Heart right ventricle (tissue), 16 donors: ENCODE measurements at regions not wholly inside any gene's neighbourhood (a gene's known extent, or its start where the extent isn't known, plus 50 kb on each side); places are given as distances from the start of the nearest gene placed in this dataset.

ENCODE experiments used
- ATAC-seq, 8 donors: fragments of 200-7000 bp; cut with Tn5 transposase; one replicate each; pipeline ENCODE4 v1.9.1; 2020; ENCODE audit warnings: mild to moderate bottlenecking in 8 of 8, moderate library complexity in 8 of 8, moderate number of reproducible peaks in 1 of 8
- DNase-seq, 2 donors: peaks; one replicate each; pipeline ENCODE4 v3.0.0-alpha.2; 2020
- H3K27ac ChIP-seq, 10 donors: fragments of 200-600 bp; sonication (generic) in 2 of 10; one replicate each; pipeline versions ENCODE4 v1.5.0 to v1.8.0; 2020 to 2022; ENCODE audit warnings: mild to moderate bottlenecking in 3 of 10
- H3K27me3 ChIP-seq, 7 donors: fragments of 200-600 bp; one replicate each; pipeline ENCODE4 v1.8.0; 2021 to 2022; ENCODE audit warnings: mild to moderate bottlenecking in 2 of 7
- H3K36me3 ChIP-seq, 9 donors: fragments of 200-600 bp; sonication (generic) in 1 of 9; one replicate each; pipeline versions ENCODE4 v1.5.0 to v1.8.0; 2020 to 2022; ENCODE audit warnings: mild to moderate bottlenecking in 2 of 9
- H3K4me1 ChIP-seq, 9 donors: fragments of 200-600 bp; sonication (generic) in 1 of 9; one replicate each; pipeline versions ENCODE4 v1.5.0 to v1.8.0; 2020 to 2022; ENCODE audit warnings: mild to moderate bottlenecking in 4 of 9
- H3K4me3 ChIP-seq, 10 donors: fragments of 200-600 bp; sonication (generic) in 2 of 10; one replicate each; pipeline versions ENCODE4 v1.5.0 to v1.8.0; 2020 to 2022; ENCODE audit warnings: mild to moderate bottlenecking in 7 of 10, moderate library complexity in 2 of 10
- H3K9me3 ChIP-seq, 11 donors: fragments of 200-600 bp in 10 of 11; sonication (generic) in 2 of 11; one replicate each; pipeline versions ENCODE4 v1.5.0 to v1.8.0; 2013 to 2022; ENCODE audit warnings: mild to moderate bottlenecking in 2 of 11, control low read depth in 1 of 11, moderate library complexity in 1 of 11
- WGBS, 2 donors: extraction: QIAGEN DNeasy Blood & Tissue Kit; methylation state at CpG; one replicate each; pipeline ENCODE4 v1.1.7; 2013; ENCODE audit warnings: inconsistent platforms in 1 of 2; 5-methylcytosine and 5-hydroxymethylcytosine counted together
- intact Hi-C, 10 donors: fragments of 100-400 bp; cut with DNase I; formaldehyde crosslinking; loops; one replicate each; pipeline versions ENCODE4 v1.11.1 to v1.14.2; 2022
- TF ChIP-seq, protein P1 (sequence below), 9 donors: fragments of 200-600 bp; sonication (generic) in 2 of 9; IDR thresholded peaks; one replicate each; pipeline versions ENCODE4 v1.5.0 to v1.8.0; 2021 to 2022; ENCODE audit warnings: antibody characterized with exemption in 9 of 9, mild to moderate bottlenecking in 5 of 9, moderate library complexity in 1 of 9
- donor health status: Arrhythmogenic right ventricular cardiomyopathy.
- donor health status: ischemic (EF 13 %, LVEDD 7.1; RV severe dilation, severe dysfunction).
- donor health status: healthy with polysubstance abuse.
- donor health status: DM: no; HTN: yes; CAD: no.
- donor health status: DM: no; HTN: no; CAD: no.
- donor health status: ischemic (EF 25% LVEDD 6.9; RV normal size, moderate dysfunction).
- donor health status: ischemic (EF 25% LVEDD 5.7; RV mildly dilated, moderate dysfunction).
- donor health status: healthy.
- donor health status: DM: yes; HTN: yes; CAD: no.
- donor health status: Ischemic cardiomyopathy.
- donor health status: ischemic (EF 35%, LVEDD 5.7; RV mildly dilated, moderate dysfunction).
- donor health status: nonischemic (EF 11% LVEDD 7.7; RV severe dilation, severe dysfunction).
- donor health status: DM: yes; HTN: yes; CAD: no.
- donor health status: PGD.
- donor health status: ischemic (EF 29% LVEDD 5.4; RV normal size, mild dysfunction).
- donor health status: nonischemic (EF 23%, LVEDD 6.1; RV moderate dilation, normal function).

DNA sequence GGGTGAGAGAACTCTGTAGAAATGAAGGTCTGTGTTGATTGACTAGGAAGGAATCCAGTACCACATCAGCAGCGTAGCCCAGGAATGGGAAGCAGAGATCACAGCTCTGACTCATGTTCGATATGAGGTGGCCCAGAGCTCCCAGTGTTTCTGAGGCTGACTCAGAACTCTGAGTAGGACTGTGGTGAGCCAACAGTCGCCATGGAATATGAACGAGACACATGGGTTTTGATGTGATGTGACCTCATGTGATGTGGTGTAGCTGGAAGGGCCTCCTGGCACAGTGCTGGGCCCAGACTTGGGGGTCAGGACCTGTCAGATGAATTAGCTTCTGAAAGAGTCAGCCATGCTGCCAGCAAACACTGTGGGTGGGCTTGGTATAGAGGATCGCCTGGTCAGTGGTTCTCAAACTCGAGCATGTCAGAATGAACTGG is 237.0 kb downstream of the MRPL39 start:
- H3K27ac ChIP-seq, result no peak overlapping the region
- 78 to 83% methylated on average over 6 of the region's 6 CpGs for WGBS, 2 donors
- H3K9me3 ChIP-seq, result no peaks in the 10 kb centered on the region
- H3K36me3 ChIP-seq, result no peaks in the 10 kb centered on the region
- ATAC-seq, result no peak
- H3K4me1 ChIP-seq, result no peaks in the 10 kb centered on the region
- no peak for DNase-seq
- intact Hi-C loops, result no loop called here
- no peak overlapping the region for H3K4me3 ChIP-seq
- TF ChIP-seq, protein P1, sequence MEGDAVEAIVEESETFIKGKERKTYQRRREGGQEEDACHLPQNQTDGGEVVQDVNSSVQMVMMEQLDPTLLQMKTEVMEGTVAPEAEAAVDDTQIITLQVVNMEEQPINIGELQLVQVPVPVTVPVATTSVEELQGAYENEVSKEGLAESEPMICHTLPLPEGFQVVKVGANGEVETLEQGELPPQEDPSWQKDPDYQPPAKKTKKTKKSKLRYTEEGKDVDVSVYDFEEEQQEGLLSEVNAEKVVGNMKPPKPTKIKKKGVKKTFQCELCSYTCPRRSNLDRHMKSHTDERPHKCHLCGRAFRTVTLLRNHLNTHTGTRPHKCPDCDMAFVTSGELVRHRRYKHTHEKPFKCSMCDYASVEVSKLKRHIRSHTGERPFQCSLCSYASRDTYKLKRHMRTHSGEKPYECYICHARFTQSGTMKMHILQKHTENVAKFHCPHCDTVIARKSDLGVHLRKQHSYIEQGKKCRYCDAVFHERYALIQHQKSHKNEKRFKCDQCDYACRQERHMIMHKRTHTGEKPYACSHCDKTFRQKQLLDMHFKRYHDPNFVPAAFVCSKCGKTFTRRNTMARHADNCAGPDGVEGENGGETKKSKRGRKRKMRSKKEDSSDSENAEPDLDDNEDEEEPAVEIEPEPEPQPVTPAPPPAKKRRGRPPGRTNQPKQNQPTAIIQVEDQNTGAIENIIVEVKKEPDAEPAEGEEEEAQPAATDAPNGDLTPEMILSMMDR (IDR thresholded peaks at IDR 0.05), result no peak
- peaks cover 0 to 6% (median 0%) of the 10 kb centered on the region in 7 donors for H3K27me3 ChIP-seq

DNA sequence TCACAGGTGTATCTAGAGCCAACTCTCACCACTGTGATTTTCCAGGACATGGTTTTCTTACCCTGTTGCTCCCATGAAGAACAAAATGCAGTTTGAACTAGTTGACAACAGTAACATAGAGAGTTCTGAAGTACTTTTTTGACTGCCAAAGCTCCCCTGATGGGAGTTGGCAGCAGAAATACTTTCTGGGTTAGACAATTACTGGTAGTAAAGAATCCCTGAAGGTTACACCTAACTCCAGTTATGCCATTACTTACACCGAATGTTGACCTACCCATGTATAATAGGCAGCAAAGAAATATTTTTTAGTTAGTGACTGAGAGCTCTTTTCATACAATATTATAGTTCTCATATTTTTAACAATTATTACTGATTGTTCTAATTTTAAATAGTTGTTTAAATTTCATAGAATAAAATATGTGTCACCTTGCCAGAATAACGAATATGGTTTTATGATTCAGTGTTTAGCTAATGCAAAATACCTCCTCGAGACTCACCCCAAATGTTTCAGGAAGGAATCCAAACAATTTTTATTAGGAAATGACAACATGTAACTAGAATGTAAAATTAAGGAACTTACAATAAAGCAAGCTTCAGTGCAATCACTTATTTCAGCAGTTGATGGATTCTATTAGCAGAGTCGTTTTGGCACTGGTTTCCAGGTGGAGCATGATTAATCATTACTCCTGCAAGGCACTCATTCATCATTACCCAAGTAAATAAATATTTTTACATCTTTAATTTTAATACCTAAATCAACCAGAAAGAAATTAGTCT is 237.6 kb downstream of the MRPL39 start:
- Histone ChIP-seq H3K27ac (no peak overlapping the region), H3K4me3 (no peak overlapping the region), H3K27me3 (peaks cover 0 to 6% (median 0%) of the 10 kb centered on the region in 7 donors), H3K36me3 (no peaks in the 10 kb centered on the region), H3K9me3 (no peaks in the 10 kb centered on the region), H3K4me1 (no peaks in the 10 kb centered on the region)
- ATAC-seq, result no peak
- TF ChIP-seq, protein P1 (IDR thresholded peaks at IDR 0.05), result no peak
- intact Hi-C loops, result no loop called here
- DNase-seq, result no peak
- 59 to 67% methylated on average over 4 of the region's 4 CpGs for WGBS, 2 donors

DNA sequence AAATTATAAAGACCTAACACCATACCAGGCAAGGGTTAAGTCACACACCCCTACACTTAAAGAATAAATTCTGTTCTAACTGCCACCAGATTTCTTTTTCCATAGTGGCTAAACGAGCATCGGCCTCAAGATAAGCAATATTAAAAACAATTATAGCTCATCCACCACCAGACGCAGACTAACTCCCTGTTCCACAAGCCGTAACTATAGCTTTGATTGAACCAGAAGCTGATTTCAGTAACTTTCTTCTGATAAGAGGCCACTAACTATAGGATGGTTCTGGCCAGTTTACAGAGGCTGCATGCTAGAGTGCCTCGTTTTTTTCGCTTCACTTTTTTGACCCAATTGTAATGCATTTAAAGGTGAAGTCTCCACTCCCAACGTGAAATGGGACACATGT is 238.8 kb downstream of the MRPL39 start:
- no peaks in the 10 kb centered on the region for H3K36me3 ChIP-seq
- intact Hi-C loops, result no loop called here
- ATAC-seq (no peak), DNase-seq (no peak)
- TF ChIP-seq, protein P1 (IDR thresholded peaks at IDR 0.05), result no peak
- H3K9me3 ChIP-seq, result no peaks in the 10 kb centered on the region
- 50 to 55% methylated on average over 7 of the region's 7 CpGs for WGBS, 2 donors
- no peak overlapping the region for H3K27ac ChIP-seq
- H3K4me3 ChIP-seq, result no peak overlapping the region
- H3K4me1 ChIP-seq, result no peaks in the 10 kb centered on the region
- H3K27me3 ChIP-seq, result peaks cover 0 to 6% (median 0%) of the 10 kb centered on the region in 7 donors

DNA sequence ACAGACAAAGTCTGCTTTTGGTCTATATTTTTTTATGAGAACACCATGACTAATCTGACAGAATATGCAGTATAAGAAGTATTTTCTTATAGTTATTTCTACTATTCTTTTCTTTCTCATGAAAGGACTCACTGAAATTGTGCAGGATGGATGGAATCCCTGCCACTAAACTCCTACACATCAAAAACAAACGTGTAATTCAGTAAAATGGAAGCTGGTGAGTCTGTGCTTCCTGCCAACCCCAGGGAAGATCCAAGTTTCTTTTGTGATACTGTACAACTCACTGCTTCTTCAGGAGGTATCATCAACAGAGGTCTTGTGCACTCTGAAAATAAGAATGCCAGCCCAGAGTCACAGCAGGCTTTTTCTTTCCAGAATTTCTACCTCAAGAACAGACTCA is 241.2 kb downstream of the MRPL39 start:
- Histone ChIP-seq H3K9me3 (no peaks in the 10 kb centered on the region), H3K27me3 (peaks cover 0 to 6% (median 0%) of the 10 kb centered on the region in 7 donors), H3K36me3 (no peaks in the 10 kb centered on the region), H3K27ac (no peak overlapping the region), H3K4me1 (no peaks in the 10 kb centered on the region), H3K4me3 (no peak overlapping the region)
- no peak for ATAC-seq
- intact Hi-C loops, result no loop called here
- TF ChIP-seq, protein P1 (IDR thresholded peaks at IDR 0.05), result no peak
- WGBS, 2 donors, result 33 to 52% methylated on average over 1 of the region's 1 CpG
- DNase-seq, result no peak
